MM.1S (cell line): ENCODE measurements at regions not wholly inside any gene's neighbourhood (a gene's known extent, or its start where the extent isn't known, plus 50 kb on each side); places are given as distances from the start of the nearest gene placed in this dataset.

Experiments
- CTCF ChIP-seq: fragments of 300-600 bp; sonication (generic); IDR thresholded peaks from 2 replicates; pipeline ENCODE4 v1.5.1; 2016; ENCODE audit warnings: antibody characterized with exemption, low read length, mixed read lengths
- EZH2 ChIP-seq: fragments of 300-600 bp; sonication (generic); optimal IDR thresholded peaks from 2 replicates; pipeline ENCODE3; 2017; ENCODE audit warnings: low read depth, mild to moderate bottlenecking, antibody characterized with exemption, low read length, mixed read lengths
- EZH2phosphoT487 ChIP-seq: fragments of 300-600 bp; sonication (generic); IDR thresholded peaks from 2 replicates; pipeline ENCODE4 v1.6.1; 2018; ENCODE audit warnings: antibody characterized with exemption, low read length

DNA sequence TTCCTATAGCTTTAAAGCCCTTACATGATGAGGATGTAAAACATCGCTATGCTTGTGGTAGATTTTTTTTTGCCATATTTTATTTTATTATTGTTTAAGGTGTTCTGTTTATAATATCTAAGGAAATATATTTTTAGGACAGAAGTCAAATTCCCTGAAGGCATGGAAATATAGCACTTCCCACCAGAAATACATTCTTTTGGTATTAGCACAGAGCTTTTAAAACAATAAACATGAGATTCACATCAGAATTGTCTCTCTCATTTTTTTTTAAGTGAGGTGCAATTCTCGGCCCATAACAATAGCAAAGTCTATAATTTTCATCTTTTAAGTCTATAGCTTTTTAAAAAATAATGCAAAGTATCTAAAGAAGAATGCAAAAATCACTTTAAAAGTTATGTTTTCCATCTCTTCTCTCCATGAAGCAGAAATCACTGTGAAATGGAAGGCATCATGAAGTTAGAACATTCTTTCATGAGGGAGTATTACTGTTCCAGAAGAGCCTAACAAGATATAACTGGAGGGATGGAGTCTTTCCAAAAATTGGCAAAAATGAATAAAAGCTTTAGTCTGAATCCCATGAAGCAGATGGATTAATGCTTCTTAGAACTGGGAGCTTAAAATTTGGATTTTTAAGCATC is 283.6 kb upstream of the TRIB2 start:
- TF ChIP-seq CTCF (no peak), EZH2phosphoT487 (no peak), EZH2 (no peak)
